ENCODE measurements at regions not wholly inside any gene's neighbourhood (a gene's known extent, or its start where the extent isn't known, plus 50 kb on each side); places are given as distances from the start of the nearest gene placed in this dataset.

DNA sequence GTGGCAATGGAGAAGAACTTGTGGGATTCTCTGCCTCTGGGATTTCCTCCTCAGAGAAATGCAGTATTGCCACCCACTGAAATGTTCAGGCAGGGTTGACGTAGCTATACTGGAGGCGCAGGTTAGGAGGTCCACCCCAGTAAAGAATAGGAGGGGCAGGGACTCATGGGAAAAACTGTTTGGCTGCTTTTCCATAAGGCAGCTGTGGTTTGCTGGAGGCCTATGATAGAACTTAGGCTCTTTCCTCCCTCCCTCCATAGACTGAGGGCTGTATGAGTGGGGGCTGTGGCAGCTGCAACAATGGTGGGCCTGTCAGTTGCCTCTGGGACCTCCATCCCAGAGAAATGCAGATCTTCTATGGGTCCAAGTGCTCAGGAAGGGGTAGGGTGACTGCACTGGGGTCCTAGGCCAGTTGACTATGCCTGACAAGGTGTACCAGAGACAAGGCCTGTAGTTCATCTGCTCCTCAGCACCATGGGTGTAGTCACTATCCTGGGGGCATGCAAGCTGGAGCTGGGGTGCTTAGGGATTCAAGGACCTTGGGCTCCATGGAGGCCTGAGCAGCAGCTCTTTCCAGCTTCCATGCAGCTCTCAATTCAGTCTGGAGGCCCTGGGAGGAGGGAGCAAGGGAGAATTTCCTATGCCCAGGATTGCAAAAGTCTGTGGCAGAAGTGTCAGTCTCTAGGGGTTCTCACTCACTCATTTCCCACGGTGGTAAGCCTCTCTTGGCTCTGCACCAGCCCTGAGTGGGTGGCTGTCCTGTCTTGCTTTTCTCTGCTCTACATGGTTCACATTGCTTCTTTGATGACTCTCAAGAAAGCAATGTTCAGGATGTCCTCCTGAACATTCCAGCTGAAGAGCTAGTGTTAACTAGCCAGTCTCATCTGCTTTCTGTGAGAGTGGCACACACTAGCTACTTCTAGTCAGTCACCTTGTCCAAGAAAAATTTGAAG is 353.0 kb downstream of the IDS start:
- DNase-seq = peak; percentile 95

DNA sequence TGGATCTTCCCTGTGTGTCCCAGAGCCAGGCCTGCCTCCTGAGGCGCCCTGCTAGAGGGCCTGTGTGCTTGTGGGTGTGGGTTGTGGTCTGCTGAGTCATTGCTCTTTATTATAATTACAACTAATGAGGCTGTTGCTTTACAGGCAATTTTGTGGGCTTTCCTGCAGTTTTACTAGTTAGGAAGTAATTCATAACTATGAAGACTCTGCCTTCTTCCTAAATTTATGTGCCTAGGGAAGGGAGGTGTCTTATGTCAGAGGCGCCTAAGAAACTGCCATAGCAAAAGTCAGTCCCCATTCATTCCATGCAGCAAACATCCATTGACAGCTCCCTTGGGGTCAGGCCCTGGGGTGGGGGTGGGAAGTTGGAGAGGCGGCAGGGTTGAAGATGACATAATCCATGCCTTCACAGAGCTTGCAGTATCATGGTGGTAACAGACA is 359.2 kb downstream of the IDS start:
- DNase-seq = peak; percentile 42

DNA sequence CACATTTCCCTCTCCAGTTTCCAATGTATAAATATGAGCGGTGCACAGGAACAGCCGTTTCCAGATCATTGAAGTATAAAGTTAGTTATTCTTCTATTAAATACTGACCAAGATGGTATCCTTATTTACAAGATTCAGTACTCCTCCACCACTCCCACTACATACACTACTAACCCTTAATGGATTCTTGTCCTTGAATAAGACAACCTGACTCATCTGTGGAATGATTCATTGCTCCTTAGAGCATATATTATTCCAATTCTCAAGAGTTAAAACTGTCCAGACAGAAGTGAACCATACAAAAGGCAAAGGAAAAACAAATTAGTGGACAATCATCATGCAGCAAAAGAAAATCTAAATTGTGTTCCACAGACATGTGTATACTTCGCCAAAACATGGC is 373.3 kb downstream of the IDS start:
- peak; percentile 38 for DNase-seq

DNA sequence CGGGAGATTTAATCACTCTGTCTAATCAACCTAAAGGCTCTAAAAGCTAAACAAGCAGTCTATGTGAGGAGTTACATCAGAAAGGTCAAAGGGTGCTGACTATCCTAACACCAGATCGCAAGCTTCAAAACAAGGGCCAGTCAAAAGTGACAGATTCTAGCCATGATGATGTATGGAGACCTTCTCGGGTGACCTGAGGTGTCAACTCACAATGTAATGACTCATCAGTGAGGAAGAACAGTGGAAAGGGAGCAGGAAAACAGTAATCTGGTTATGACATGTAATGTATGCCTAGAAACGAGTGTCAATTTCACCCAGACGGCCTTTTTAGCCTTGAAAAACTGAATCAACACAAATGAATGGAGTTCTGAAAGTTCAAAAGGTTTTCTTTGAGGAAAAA is 375.3 kb downstream of the IDS start:
- DNase-seq = no peak

DNA sequence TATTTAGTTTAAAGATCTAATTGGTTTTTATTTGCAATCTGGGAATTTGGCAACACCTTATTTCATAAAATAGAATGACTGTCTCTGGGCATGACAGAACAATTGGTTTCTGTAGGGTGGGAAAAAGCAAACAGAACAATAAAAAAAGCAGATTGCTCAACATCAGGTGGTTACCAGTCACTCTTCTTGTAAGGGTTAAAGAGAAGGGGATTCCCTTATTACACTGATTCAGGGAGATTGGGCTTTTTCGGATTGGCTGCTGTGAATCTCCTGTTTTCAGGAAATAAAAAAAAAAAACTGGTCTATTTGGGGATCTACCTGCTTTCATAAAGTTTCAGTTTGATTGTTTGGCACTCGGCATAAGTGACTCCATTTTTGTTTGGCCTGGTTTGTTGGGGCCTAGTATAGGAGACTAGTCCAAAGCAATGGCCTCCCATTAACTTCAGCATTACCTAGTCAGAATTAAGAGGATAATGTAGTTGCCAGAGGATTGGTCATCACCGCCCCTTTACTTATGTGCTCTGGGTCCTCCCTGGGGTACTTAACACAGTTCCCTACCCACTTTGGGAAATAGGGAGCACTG is 380.5 kb downstream of the IDS start:
- DNase-seq = no peak

DNA sequence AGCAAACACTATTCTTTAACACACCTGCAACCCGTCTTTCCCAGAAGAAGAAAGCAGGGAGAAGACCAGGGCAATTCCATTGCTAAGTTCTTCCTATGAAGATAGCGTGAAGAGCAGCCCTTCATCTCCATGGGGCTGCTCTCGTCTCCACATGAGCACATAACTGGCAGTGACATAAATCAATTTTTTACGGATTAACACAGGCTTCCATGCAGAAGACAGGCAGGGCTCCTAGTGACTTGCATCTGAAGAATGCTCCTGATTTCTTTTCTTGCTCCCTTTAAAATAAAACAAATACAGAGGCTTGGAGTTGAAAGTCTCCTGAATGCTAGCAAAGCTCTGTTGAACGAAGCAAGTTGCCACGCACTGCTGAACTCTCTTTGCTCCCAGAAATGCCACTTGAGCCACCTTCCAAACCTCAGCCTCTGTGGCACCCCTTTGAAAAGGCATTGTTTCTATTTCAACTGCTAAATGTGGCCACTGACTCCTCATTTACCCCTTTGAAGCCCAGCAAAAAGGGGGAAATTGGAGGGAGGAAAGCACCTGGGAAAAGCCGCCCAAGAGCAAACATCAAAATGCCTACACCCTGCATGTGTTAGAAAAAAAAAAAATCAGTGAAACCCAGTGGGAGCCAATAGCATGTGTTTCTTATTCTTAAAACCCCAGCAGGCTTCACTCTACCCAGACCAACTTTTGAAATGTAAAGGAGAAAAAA is 383.7 kb downstream of the IDS start:
- peak; percentile 1 for DNase-seq

DNA sequence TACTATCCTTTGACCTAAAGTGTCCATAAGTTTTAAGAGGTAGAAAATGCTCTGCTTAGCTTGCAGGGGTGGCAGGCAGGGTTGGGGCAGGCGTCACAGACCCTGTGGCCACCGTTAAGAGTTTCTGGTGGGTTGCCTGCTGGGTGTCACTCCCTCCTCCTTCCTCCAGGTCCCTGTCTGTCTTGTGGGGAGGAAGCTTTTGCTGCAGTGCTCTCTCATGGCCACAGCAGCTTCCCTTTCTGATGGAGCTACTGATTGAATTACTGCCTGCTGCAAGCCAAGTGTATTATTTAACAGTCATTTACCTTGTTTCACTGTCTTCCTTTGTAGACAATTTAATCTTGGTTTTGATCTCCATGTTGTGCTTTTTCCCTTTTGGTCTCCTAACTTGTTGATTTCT is 384.6 kb downstream of the IDS start:
- DNase-seq = no peak

DNA sequence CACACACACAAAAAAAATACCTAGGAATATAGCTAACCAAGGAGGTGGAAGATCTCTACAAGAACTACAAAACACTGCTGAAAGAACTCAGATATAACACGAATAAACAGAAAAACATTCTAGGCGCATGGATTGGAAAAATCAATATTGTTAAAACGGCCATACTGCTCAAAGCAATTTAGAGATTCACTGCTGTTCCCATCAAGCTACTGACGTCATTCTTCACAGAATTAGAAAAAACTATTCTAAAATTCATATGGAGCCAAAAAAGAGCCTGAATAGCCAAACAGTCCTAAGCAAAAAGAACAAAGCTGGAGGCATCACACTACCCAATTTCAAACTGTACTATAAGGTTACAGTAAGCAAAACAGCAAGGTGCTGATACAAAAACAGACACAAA is 390.2 kb downstream of the IDS start:
- no peak for DNase-seq

DNA sequence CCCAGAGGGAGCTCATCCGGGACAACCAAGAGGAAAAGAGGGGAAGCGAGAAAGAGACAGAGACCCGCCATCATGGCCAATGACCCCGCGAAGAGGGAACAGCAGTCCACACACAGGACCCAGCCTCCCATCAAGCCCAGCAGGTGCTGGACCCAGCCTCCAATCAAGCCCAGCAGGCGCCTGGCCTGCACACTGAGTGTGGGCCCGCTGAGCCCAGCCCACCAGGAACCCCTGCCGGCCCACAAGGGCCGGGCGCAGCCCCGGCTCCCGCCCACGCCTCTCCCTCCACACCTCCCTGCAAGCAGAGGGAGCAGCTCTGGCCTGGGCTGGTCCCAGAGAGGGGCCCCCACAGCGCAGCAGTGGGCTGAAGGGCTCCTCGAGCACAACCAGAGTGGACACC is 391.1 kb downstream of the IDS start:
- DNase-seq = no peak

DNA sequence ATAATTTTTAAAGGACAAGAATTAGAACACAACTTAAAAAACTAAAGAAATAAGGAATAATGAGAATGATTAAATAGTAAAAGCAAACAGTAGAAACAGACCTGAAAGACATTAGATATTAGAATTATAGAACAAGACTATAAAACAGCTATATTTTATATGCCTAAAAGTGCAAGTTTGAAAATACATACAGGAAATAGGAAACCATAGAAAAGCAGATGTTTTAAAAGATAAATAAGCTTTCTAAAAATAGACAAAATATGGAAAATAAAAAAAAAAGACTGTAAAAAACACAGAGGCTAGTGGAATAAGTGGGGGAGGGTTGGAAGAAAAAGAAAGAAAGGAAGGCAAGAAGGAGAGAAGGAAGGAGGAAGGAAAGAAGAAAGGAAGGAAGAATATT is 407.3 kb downstream of the IDS start:
- no peak for DNase-seq

DNA sequence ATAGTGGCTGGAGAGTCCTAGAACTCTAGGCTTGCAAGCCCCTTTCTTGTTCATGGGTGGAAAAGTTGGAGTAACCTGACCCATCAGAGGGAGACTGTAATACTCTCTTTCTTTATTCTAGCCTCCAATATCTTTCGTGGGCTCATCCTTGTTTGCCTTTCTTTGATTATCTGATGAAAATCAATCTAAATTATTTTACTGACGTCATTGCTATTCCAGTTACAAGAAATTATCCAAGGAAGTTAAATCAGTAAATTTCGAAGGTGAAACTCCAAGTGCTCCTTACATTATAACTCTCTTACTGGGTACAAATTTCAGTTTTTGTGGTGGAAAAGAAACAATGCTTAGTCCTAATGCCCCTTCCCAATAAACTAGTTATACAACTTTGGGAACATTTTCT is 412.9 kb downstream of the IDS start:
- no peak for DNase-seq

DNA sequence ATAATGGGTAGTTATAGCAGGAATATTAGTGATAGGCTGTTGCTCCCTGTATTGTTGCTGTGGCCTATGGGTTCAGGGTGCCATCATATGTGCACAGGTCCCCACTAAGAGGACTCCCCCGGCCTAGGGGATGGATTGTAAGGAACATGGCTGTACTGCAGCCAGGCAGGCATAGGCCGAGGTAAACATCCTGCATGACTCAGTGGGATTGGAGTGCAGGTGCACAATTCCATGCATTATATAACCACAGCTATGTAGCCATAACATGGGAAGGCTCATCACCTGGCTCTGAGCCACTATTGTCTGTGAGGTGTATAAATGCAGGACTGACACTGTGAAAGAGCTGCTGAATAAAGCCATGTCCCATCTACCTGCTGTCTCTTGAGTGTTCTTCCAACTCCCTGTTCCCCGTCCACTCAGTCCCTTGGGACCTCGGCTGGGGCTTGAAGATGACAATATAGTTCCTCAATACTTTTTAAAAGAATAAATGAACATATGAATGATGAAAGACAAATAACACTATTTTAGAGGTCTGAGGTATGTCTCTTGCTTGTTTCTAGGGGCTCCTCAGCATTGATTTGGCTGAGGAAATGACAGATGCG is 425.2 kb downstream of the IDS start:
- no peak for DNase-seq

DNA sequence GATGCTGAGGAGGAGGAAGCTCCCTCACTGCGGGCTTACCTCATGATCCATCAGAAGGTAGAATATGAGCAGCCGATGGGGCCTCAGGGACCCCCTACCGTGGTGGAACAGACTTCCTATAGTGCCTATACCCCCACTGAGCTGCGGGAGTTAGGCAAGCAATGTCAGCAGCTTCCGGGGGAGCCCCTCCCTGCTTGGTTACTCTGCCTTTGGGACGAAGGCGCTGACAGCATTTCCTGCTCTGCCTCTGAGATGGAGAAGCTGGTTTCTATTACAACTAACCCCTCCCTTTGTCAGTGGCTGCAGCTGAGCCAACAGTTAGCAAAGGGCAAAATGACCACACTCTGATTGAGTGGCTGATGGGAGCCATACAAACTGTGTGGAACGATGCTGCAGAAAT is 430.7 kb downstream of the IDS start:
- peak; percentile 87 for DNase-seq

DNA sequence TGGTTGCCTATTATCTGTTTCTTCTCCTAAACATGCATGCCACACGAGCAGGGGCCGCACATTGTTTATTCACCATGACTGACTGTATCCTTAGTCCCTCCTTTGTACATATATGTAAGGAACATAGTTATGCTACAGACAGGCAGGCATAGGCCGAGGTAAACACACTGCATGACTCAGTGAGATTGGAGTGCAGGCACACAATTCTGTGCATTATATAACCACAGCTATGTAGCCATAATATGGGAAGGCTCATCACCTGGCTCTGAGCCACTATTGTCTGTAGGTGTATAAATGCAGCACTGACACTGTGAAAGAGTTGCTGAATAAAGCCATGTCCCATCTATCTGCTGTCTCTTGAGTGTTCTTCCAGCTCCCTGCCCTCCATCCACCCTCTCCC is 431.6 kb downstream of the IDS start:
- peak; percentile 74 for DNase-seq

DNA sequence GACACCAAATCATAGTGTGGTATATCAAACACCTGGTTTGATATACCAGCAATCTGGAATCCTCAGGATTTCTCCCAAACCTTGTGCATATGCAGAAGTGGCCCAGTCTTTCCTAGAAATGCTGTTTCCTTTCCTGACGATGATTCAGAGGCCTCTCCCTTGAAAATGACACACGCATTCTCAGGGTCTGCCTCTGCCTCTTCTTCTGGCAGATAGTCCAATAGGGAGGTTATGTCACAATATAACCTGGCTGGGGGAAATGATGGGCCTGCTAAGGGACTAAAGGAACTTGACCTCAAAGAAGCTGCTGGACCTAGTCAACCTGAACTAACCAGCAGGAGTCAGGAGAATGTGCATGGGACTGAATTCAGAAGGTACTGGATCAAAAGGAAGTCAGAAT is 435.2 kb downstream of the IDS start:
- peak; percentile 2 for DNase-seq

DNA sequence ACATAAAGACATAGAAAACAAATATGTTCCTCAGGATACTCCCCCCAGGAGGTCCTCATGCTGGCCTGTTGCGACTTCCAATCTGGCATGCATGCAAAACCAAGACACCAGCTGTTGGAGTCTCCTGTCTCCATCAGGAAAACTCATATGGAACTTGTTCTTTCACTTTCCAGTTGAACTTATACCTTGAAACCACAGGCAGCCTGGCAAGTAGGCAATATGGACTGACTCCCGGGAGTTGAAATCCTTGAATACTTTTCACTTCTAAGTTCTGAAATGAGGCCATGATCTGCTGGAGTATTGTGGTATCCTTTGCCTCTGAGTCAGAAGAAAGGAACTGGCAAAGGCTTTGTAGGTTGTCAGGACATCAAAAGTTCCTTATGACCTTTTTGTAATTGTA is 444.2 kb downstream of the IDS start:
- peak; percentile 77 for DNase-seq
